NB4 (cell line): ENCODE measurements at regions not wholly inside any gene's neighbourhood (a gene's known extent, or its start where the extent isn't known, plus 50 kb on each side); places are given as distances from the start of the nearest gene placed in this dataset.
A peak's percentile ranks its signal among the peaks of the same experiment; 100 is the strongest.

Experiments
- DNase-seq: peaks from one replicate; pipeline ENCODE4 v3.0.0; 2010; ENCODE audit warnings: low read depth
- H3K4me3 ChIP-seq: one replicate; pipeline ENCODE4 v1.5.1; 2011; ENCODE audit warnings: mild to moderate bottlenecking, low read depth, low read length, moderate library complexity
- MYC ChIP-seq: IDR thresholded peaks from 2 replicates; pipeline ENCODE4 v1.6.1; 2011; ENCODE audit warnings: low read depth, low read length
- POLR2A ChIP-seq: IDR thresholded peaks from 2 replicates; pipeline ENCODE4 v1.6.1; 2011; ENCODE audit warnings: mild to moderate bottlenecking; ENCODE audit not compliant: insufficient read length; ENCODE audit errors: extremely low read depth
- TF ChIP-seq, protein P1 (sequence below): IDR thresholded peaks from 2 replicates; pipeline ENCODE4 v1.6.1; 2011; ENCODE audit warnings: low read depth, low read length
- TF ChIP-seq, protein P2 (sequence below): IDR thresholded peaks from one replicate; pipeline ENCODE4 v1.5.1; 2012; ENCODE audit warnings: low read depth, low read length

DNA sequence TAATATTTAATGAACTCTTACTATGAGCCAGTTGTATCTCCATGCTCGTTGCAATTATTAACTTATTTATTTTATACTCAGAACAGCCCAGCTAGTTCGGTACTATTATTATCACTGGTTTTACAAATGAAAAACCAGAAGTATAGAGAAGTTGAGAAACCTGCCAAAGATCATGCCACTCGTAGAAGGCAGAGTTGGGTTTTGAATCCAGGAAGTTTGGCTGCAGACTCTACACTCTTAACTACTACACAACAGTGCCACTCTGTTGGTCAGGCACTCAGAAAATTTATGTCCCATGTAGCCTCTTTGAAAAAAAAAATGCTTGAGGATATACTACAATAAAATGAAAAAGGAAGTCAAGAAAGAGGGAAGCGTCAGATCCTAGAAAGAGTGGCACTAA, 71.5 kb upstream of the ARID2 start:
- no peak overlapping the region for H3K4me3 ChIP-seq
- TF ChIP-seq POLR2A (no peak), MYC (no peak)
- TF ChIP-seq, protein P1, sequence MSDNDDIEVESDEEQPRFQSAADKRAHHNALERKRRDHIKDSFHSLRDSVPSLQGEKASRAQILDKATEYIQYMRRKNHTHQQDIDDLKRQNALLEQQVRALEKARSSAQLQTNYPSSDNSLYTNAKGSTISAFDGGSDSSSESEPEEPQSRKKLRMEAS = no peak; the same call in 1 of the 2 replicates
- TF ChIP-seq, protein P2, sequence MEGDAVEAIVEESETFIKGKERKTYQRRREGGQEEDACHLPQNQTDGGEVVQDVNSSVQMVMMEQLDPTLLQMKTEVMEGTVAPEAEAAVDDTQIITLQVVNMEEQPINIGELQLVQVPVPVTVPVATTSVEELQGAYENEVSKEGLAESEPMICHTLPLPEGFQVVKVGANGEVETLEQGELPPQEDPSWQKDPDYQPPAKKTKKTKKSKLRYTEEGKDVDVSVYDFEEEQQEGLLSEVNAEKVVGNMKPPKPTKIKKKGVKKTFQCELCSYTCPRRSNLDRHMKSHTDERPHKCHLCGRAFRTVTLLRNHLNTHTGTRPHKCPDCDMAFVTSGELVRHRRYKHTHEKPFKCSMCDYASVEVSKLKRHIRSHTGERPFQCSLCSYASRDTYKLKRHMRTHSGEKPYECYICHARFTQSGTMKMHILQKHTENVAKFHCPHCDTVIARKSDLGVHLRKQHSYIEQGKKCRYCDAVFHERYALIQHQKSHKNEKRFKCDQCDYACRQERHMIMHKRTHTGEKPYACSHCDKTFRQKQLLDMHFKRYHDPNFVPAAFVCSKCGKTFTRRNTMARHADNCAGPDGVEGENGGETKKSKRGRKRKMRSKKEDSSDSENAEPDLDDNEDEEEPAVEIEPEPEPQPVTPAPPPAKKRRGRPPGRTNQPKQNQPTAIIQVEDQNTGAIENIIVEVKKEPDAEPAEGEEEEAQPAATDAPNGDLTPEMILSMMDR = no peak
- peak; percentile 36 for DNase-seq

DNA sequence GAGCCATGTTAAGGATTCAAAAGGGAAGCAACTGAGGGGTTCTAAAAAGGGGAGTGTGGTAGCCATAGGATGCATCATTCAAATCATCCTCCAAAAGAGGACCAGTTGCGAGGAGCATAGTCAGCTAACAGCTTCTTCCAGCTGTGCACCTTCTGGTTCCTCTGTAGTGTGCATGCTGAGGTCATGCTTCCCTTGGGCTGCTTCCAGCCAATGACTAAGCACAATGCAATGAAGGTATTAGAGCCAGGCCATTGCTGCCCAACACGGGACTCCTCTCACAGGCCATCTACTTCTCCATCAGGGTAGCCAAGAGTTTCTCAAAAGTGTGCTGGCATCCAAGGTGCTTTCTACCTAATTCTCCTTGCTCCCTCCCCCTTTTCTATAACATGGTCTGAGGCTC, 69.2 kb upstream of the ARID2 start:
- TF ChIP-seq MYC (no peak), POLR2A (no peak)
- TF ChIP-seq, protein P1 = no peak
- TF ChIP-seq, protein P2 = no peak
- DNase-seq = peak; percentile 31
- H3K4me3 ChIP-seq = no peak overlapping the region

DNA sequence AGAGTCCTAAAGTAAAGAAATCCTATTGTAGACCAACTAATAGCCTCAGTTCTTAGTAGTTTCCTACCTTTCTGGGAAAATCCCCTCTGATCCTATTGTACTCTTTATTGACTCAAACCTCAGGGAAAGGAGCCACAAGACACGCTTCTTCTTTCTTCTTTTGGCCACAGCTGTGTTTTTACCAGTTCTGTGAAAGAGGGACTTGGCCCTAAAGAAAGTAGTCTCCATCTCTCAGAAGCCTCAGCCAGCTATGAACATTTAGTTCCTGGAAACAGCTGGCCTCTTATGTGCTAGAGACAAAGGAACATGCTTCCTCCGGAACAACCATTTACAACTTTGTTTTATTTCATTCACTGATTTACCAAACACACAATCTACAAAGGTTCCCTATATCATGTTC, 66.1 kb upstream of the ARID2 start:
- H3K4me3 ChIP-seq = no peak overlapping the region
- DNase-seq = no peak
- TF ChIP-seq MYC (no peak), POLR2A (no peak)
- TF ChIP-seq, protein P2 = no peak
- TF ChIP-seq, protein P1 = no peak

DNA sequence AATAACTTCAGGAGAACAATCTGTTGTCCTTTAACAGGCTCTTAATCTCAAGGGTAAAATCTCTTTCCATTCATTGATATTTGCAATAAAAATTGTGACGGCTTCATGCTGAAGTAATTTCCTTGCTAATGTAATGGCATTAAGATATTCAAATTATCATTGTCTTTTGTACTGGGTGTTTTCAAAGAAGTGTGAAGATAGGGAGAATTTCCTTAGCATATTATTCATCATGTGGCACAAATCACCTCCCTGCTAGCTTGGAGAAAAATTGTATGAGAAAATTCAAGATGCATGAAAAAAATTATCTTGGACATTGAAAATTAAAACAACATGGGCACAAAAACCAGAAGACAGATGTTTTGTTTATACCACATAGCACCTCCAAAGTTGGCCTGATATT, 63.6 kb upstream of the ARID2 start:
- H3K4me3 ChIP-seq = no peak overlapping the region
- TF ChIP-seq, protein P2 = no peak
- TF ChIP-seq, protein P1 = no peak
- TF ChIP-seq MYC (no peak), POLR2A (no peak)
- no peak for DNase-seq

DNA sequence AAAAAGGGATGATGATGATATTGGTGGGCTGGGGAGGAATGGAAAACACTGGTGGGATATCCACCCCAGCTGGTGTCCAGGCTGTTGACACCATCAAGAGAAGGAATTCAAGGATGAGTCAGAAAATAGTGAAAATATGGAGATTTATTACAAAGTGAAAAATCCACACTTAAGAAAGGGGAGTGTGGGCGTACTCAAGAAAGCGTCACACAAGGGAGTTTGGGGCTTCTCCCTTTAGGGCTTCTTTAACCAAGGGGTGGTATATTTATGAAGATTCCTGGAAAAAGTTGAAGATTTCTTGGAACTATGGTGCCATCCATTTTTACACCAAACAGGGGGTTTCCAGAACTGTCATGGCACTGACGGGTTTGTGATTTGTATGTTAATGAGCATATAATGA, 63.1 kb upstream of the ARID2 start:
- H3K4me3 ChIP-seq = no peak overlapping the region
- no peak for TF ChIP-seq MYC
- TF ChIP-seq, protein P2 = no peak
- TF ChIP-seq, protein P1 = no peak
- no peak for TF ChIP-seq POLR2A
- DNase-seq = no peak

DNA sequence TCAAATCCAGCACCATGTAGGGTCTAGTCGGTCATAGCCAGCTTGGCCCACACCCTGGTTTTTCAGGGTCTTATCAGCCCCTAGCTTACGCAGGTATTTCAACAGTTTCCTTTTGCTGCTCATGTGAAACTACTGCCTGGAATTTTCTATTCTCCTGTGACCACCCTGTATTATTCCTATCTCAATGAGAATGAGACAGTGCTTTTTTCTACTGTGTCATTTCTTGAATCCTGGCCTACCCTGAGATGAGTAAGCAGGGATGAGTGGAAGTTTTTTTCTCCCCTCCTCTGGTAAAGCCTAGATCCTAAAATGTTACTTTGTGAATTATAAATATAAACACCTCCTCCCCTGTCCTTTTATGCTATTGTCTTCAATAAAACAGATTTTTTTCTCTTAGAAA, 62.7 kb upstream of the ARID2 start:
- DNase-seq = no peak
- H3K4me3 ChIP-seq = no peak overlapping the region
- TF ChIP-seq MYC (no peak), POLR2A (no peak)
- TF ChIP-seq, protein P1 = no peak
- TF ChIP-seq, protein P2 = no peak
